GM19238 (cell line): ENCODE measurements at regions not wholly inside any gene's neighbourhood (a gene's known extent, or its start where the extent isn't known, plus 50 kb on each side); places are given as distances from the start of the nearest gene placed in this dataset.
"Not testable (repeated sequence)": the region's sequence is repeated elsewhere in the genome, so short reads cannot be mapped to it uniquely, and the experiment has no call there.

ENCODE experiments used
- DNase-seq: peaks from one replicate; pipeline ENCODE4 v3.0.0; 2011; ENCODE audit warnings: low spot score; ENCODE audit not compliant: insufficient read length

DNA sequence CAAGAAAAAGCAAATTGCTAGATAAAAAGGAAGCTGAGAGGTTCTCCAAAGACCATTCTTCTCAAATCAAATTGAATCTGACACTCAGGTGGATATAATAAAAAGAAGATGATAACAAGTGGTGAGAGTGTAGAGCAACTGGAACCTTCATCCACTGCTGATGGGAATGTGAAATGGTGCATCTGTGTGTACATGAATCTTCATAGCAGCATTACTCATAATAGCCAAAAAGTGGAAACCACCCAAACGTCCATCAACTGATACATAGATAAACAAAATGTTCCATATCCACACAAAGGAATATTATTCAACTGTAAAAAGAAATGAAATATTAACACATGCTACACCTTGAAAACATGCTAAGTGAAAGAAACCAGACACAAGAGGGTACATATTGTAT, 357.2 kb upstream of the EPHA4 start:
- no peak for DNase-seq

DNA sequence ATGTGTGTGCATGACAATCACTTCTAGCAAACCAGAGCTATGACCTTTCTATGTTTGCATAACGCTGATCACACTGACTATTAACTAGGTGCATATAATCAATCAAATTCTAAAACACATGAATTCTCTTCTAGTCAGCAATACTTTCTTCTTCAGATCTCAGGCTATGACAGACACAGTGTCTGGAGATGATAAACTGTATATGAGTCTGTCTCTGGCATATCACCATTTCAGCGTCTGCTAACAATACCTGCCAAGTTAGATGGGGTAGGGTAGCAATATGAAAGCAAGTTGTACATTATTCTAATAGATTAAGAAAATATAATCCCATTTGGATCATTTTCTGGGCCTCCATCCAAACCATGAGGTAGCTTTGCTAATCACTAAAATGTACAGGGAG, 354.2 kb upstream of the EPHA4 start:
- DNase-seq = no peak

DNA sequence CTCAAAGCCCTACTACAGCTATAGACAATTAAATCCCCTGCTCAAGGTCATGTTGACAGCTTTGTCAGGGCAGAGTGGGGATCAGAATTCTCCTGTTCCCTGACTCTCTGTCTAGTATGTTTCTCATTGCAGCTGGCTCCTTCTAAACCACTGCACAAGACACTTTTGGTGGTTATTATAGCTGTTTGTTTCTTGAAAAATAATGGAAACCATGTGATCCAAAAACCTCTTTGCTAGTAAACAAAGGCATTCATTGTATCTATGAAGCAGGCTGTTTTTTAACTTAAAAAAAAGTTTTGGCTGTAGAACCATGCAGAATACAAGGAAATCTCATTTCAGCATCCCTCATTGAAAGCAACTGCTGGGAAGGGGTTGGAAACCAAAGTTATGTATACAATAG, 352.5 kb upstream of the EPHA4 start:
- no peak for DNase-seq

DNA sequence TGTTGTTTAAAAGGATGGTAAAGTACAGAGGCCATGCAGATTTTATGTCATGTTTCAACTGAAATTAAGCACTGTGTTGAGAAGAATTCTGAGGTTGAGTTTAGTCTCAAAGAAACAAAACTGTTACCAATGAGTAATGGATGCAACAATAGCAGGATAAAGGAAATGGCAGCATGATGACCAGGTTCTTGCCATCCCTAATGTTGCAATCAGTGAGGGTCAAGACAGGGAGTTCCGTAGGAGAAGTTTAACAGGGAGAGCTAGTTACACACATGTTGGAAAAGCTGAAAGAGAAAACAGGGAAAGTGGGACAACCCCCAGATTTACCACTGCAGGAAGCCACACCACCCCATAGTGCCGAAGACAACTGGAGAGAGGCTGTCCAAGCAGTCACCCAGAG, 343.8 kb upstream of the EPHA4 start:
- no peak for DNase-seq

DNA sequence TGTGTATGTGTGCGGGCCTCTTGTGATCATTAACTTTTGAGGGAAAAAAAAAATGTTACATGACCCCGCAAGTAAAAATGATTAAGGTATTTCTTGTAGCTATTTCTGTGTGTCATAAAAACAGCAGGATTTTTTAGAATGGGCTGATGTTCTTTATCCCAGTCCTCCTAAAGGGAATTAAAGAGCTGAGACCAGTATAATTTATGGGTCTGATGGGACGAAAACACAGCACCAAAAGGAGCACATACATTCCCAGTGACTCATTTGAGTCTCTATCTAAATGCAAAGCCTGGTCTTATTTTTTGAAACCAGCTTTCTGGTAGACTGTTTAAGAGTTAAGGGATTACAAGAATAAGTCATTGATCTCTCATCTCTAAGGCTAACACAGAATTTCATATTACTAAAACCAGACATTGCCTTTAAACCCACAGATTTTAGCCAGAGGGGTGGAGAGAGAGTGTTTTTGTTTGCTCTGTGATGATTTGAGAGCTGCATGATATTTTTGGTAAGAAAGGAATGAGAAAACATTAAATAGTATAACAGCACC, 342.3 kb upstream of the EPHA4 start:
- DNase-seq = no peak

DNA sequence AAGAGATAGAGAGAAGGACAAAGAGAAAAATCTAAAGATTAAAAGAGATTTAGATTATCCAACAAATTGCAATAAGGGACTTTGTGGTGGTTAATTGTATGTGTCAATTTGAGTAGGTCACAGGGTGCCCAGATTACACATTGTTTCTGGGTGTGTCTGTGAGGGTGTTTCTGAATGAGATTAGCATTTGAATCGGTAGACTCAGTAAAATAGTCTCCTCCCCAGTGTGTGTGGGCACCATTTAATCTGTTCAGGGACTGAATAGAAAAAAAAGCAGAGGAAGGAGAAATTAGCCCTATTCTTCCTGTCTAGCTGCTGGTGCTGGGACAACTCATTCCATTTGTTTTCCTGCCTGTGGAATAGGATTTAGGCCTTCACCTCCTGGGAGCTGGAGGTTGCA, 339.8 kb upstream of the EPHA4 start:
- DNase-seq = no peak

DNA sequence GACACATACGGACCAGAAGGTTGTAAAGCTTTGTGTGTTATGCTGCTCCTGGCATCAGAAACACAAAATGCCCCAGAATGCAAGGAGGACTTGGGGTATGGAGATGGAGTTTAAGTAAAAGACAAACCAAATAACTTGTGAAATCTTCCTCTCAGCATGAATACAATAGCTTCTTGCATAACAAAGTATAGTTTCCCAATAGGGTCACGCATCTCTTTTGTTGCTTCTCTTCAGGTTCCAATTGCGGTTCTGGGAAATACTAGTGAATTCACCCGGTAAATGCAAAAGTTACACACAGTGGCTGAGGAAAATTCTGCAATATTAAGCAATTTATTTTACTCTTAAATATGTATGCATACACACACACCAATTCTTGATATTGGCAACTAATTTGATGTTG, 339.2 kb upstream of the EPHA4 start:
- DNase-seq = no peak

DNA sequence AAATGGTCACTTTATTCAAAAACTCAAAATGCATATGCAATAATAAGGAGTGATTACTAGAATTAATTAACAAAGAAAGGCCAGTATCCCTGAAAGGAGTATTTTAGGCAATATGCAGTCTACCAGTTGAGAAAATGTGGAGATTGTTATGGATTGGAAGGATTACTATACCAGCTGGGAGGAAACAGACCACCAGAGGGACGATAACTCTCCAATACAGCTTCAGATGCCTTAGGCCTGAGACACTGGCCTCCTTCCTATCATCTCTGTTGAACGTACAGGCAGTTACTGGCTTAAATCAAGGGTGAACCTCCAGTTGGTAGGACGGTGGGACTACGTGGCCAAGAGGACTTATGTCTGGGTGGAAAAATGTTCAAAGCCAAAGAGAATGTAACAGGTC, 336.4 kb upstream of the EPHA4 start:
- DNase-seq = no peak

DNA sequence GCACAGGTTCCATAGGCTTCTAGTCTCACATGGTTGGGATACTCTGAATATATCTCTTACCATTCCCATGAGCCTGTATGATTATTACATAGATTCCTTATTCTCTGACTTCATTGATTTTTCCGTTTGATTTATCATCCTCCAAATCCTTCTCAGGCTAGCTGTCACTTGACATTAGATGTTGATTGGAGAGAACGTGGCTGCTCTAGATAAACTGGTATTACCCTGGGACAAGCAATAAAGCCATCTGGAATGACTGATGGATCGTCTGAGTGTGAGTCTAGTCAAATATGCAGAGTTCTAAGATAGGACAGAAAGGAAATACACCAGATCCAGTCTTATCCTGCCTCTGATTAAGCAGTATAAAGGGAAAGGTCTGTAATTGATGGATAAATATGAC, 325.6 kb upstream of the EPHA4 start:
- DNase-seq = no peak

DNA sequence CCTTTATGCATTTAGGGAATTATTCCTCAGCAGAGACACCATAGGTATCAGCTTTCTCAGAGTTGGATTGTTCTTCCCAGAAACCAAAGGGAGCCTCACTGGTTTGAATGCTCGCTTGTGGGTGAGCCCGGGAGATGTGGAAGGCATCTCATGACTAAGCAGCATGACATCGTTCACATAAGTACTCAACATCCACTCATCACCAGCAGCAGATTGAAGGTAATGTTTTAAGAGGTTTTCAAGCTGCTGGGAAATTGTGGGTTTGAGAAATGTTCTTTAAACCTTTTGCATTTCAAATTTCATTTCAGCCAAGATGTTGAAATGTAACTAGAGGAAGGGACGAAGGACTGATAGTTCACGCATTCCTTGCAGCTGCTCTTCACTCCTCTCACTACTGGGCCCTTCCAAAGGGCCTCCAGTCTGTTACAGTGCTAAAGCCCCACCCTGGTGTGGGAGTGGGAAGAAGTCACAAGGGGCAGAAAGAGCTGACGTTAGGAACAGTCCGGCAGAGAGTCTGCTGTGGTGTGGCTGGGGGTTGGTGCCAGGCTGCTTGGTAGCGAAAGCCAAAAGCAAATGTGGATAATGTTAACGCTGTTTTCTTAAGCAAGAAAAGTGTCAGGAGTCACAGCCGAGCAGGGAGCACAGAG, 324.5 kb upstream of the EPHA4 start:
- DNase-seq = no peak

DNA sequence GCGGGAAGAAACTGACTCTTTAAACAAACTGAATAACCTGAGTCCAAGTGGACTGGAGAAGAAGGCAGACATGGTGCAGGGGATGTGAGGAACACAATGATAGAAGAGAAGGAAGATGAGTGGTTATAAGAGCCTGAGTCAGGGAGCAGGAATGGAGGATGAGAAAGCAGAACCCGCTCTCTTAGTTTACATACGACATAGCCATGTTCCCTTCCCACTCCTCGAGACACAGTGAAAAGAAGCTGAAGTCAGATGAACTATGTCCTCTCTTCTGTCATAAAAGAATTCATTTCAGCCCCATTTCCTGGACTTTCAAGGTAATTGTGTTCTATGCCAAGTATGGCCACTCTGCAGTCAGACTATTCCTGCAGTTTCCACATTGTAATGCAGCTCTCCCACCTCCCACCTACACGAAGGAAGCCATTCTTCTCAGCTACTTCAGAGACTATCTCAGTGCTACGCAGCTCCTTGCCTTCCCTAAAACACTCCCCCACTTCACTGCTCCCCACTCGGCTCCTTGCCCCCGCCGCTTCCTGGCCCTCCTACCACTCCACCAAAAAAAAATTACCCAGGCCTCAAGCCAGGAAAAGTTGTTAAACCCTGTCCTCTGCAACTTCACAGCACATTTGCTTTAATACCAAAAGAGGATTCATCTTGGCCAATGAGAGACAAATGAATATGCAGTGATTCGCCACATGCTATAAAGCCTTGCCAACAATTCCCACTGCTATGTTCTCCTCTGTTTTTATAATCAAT, 323.4 kb upstream of the EPHA4 start:
- no peak for DNase-seq

DNA sequence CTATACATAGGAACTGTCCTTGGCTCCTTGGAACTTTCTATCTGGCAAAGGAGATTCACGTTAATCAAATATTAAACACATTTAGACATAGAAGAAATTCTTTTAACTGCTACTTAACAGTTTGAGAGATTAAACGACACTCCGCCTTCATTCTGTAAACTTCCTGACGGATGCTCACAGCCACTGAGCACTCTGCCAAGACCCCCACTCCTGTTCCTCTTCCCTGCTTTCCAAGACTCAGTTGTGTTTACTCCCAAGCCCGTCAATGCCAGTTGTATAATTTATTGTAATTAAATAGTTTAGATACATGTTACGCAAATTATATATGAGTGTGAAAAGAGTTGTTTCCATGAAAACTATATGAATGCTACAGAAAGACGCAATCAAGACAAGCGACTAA, 321.4 kb upstream of the EPHA4 start:
- DNase-seq = no peak

DNA sequence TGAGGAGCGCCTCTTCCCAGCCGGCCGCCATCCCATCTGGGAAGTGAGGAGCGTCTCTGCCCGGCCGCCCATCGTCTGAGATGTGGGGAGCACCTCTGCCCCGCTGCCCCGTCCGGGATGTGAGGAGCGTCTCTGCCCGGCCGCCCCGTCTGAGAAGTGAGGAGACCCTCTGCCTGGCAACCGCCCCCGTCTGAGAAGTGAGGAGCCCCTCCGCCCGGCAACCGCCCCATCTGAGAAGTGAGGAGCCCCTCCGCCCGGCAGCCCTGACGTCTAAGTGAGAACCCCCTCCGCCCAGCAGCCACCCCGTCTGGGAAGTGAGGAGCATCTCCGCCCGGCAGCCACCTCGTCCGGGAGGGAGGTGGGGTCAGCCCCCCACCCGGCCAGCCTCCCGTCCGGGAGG, 319.9 kb upstream of the EPHA4 start:
- DNase-seq = not testable (repeated sequence)

DNA sequence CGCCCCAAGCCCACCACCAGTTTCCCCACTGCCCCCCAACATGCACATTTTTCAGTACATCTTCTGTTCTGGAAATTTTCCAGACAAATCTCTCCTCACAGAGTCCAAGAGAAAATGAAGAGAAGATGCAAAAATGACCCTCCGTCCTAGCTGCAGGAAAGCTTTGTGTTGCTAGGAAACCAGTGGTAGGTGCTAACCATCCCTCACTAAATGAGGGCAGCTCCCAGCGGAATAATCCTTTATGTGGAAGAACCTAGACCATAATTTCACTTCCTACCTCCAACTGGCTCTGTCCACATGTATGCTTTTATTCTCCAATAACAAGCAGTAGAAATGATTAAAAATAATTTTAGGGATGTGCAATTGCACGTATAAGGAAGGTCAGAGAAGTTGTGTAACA, 311.9 kb upstream of the EPHA4 start:
- DNase-seq = no peak

DNA sequence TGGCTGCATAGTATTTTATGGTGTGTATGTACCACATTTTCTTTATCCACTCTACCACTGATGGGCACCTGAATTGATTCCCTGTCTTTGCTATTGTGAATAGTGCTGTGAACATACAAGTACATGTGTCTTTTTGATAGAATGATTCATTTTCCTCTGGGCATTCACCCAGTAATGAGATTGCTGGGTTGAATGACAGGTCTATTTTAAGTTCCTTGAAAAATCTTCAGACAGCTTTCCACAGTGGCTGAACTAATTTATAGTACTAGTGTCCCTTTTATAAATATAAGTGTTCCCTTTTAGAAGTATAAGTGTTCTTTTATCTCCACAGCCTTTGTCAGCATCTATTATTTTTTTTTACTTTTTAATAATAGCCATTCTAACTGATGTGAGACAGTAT, 303.9 kb upstream of the EPHA4 start:
- DNase-seq = no peak

DNA sequence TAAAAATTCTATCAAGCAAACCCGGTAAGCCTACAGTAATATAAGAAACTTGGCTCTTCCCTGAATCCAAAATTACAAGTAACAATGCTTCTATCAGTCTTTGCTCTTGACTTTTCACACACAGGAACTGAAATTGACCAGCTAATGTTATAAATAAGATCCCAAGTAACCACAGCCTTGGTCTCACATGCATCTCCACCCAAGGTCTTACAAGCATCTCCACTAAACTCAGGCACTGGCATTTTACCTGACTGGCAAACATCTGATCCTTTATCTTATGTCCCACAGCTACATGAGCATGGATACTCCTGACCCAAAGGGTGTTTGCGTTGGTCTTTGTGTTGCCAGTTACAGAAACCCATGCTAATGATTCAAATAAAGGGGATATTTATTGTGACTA, 302.3 kb upstream of the EPHA4 start:
- no peak for DNase-seq

DNA sequence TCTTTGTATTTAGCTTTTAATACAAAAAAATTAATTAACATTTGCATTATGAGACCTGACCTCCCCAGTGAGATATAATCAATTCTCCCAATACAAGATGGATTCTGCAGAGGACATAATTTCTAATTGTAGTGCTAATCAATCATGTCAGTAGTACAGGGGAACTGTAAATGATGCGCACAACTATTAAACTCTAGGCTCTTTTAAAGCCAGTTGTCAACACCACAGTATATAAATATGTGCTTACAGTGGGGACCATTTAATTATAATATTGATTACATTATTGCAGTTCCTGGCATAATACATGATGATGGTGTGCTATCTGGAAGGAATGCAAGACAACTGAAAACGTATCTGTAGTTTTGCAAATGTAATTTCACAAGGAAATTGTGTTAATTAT, 285.6 kb upstream of the EPHA4 start:
- no peak for DNase-seq

DNA sequence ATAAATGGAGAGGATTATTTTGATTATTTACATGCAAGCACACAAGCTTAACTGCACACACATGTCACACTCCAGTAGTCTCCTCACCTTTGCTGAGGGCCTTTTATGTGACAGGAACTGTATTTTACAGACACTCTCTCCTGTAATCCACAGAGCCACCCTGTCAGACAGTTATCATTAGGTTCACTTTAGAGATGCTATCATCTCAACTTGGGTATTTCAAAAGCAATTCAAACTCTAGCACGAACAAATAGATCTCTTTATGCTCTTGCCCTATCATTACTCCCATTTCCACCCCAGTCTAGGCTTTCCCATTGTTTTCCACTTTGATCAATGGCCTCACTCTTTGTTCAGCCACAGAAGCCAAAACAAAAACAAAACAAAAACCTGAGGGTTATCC, 281.2 kb upstream of the EPHA4 start:
- no peak for DNase-seq

DNA sequence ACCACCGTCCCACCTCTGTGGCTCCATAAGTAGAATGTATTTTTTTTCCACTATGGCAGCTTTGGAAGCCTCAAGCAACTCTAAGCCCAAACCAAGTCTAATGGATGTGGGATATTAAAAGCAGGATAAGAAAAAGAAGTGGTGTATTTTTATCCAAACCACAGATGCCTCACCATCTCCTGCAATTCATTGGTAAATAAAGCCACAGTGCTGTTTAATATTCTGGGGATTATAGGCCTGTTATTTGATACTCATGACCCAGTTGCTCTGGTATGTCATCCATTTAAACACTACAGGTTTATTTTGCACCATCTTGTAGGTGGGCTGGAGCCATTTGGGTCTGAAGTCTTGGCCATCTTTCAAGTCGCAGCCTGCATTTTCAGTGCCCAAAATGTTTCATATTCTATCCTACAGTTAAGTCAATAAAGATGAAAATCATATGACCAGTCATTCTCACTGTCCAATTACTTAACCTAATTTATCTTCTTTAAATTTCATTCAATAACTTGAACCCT, 279.5 kb upstream of the EPHA4 start:
- DNase-seq = no peak

DNA sequence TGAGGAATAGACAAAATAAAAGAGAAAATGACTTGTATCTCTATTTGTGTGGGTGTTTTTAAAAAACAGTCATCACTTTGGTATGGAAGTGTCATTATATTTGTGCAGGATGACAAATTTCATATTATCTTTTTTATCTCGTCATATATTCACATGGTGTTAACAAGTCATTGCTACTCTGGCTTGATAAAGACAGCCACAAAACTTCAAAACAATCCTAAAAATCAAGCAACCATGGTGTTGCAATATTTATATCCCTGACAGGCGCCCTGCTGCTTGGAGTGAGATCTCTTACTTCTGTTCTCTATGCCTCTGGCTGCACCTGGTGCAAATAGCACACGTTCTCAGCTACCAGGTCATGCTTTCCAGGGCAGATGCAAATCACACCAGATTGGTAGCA, 278.0 kb upstream of the EPHA4 start:
- no peak for DNase-seq

DNA sequence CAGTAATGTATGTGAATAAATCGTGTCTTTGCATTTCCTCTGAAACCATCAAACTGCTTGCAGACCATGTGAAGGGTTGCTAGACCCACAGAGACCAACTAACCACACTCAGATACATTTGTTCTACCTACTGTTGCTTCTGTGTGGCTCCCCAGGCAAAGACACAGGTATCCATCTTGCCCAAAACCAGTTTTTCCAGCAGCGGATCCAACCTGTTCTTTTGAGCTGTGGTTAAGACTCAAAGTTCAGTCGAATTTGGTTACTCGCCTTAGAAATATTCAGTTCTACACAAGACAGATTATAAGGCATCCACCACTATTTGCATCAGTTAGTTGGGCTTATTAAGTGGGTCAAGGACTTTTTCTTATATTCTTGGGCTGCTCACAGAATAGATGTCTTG, 276.2 kb upstream of the EPHA4 start:
- no peak for DNase-seq

DNA sequence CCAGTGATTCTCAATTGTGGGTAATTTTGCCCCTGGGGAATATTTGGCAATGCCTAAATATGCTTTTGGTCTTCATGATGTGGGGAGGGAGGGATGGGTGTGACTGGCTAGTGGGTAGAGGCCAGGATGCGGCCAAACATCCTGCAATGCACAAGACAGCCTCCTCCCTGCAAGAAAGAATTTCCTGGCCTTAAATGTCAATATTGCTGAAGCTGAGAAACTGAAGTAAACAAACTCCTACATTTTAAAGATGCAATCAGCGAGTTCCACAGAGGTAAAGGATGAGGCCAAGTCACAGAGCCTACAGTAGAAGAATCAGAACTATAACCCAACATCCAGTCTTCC, 272.9 kb upstream of the EPHA4 start:
- DNase-seq = no peak
